Left ventricle myocardium superior (tissue), 1 donor: ENCODE measurements at regions not wholly inside any gene's neighbourhood (a gene's known extent, or its start where the extent isn't known, plus 50 kb on each side); places are given as distances from the start of the nearest gene placed in this dataset.
"Not testable (repeated sequence)": the region's sequence is repeated elsewhere in the genome, so short reads cannot be mapped to it uniquely, and the experiment has no call there.

Experiments used
- ATAC-seq: fragments of 200-7000 bp; cut with Tn5 transposase; one replicate; pipeline ENCODE4 v1.9.1; 2020; ENCODE audit warnings: mild to moderate bottlenecking, moderate library complexity
- DNase-seq: peaks from one replicate; pipeline ENCODE4 v3.0.0-alpha.2; 2020
- intact Hi-C: fragments of 100-400 bp; cut with micrococcal nuclease; formaldehyde crosslinking; loops from one replicate; pipeline ENCODE4 v1.11.0; 2022
- donor health status: DM: no; HTN: yes; CAD: no; lungs with severe emphysema.

DNA sequence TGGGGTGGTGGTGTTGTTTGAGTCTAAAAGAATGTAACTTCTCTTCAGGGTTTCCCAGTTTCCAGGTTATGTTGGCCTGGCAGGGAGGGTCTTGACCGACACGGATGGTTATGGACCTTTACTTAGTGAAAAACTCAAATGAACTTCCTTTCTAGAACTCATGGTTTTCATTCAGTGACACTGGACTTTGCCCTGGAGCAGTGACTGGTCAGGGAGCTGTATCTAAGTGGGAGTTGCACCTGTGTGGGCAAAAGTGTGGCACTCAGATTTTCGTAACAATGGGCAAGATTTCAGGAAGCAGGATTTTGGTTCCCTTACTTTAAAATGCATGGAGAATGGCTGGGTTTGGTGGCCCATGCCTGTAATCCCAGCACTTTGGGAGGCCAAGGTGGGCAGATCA is 68.5 kb upstream of the FAM72C start:
- ATAC-seq, DNase-seq, intact Hi-C loops: not testable (repeated sequence)

DNA sequence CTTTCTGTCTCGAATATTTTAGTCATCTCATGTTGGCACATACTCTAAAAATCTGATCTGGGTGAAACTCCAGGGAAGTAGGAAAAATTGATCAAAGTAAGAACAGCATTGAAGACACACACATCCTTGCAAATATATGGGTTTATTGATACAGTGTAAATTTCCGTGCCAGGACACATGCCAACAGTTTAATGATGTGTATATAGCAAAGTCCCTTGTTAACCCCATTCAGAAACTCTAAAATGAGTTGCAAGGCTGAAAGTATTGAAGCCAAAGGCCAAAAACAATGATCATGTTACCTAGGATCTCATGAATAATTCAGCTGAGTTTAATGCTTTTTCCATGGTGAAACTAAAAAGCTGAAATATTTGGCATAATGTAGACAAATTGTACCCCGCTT is 62.3 kb upstream of the FAM72C start:
- ATAC-seq, intact Hi-C loops, DNase-seq: not testable (repeated sequence)

DNA sequence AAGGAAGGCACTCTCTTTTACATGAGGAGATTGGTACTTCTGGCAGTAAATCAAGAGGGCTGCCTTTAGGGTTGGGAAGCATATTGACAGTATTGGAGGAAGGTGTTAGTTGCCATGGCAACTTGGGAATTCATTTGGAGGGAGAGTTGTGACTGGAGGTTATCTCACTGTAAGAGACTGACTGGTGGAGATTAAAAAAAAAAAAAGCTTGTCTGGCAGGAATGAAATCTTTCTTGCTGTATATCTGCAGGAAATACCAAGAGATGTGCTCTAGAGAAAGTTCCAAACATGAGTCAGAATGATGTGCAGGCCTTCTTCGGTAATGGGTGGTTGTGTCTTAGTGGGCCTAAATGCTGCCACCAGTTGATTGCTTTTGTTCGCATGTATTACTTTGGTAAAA is 59.8 kb upstream of the FAM72C start:
- ATAC-seq, intact Hi-C loops, DNase-seq: not testable (repeated sequence)

DNA sequence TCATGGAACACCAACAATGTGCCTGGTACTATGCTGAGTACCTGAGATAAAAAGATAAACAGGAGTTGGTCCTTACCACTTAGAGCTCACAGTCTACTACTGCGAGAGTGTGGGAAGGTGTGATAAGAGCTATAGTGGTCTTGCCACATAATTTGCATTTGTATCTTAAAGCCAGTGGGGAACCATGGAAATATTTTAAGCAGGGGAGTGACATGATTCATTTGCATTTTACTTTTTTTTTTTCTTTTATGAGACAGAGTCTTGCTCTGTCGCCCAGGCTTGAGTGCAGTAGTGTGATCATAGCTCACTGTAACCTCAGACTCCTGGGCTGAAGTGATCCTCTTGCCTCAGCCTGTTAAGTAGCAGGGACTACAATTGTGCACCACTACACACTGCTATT is 54.2 kb upstream of the FAM72C start:
- intact Hi-C loops, ATAC-seq, DNase-seq: not testable (repeated sequence)

DNA sequence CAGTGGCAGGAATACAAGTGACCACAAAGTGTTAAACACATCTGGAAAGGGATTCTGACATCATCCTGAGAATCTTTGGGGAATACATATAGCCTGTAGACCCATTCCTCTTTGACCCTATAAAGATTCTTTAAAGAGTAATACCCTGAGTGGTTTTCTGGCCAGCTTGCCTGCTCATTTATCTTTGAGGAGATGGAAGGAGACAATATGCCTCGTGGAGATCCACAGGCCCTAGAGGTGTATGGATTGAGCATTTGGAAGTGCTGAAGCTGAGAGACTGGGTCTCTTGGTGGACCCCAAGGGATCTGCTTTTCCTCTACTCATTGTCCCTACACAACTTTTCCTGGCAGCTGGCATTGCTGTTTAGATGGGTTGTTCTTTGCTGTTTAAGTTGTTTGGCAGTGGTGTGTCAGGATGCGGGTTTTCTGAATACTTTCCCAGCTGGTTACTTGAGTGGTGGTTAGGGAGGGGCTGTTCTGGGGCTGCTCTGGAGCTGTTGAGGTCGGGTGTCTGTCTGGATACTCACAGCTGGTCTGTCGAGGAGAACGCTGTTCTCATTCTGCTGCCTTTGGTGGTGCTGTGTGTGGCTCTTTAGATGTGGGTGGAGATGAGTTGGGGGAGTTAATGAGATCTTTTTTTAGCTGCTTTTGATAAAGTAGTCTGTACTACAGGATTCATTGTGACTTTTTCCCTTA is 50.1 kb upstream of the FAM72C start:
- DNase-seq, intact Hi-C loops: not testable (repeated sequence)
- peak; percentile 11 for ATAC-seq
